CD4-positive, CD25-positive, alpha-beta regulatory T cell (primary cell): ENCODE measurements at regions not wholly inside any gene's neighbourhood (a gene's known extent, or its start where the extent isn't known, plus 50 kb on each side); places are given as distances from the start of the nearest gene placed in this dataset.
"Not testable (repeated sequence)": the region's sequence is repeated elsewhere in the genome, so short reads cannot be mapped to it uniquely, and the experiment has no call there.

Experiments
- ATAC-seq, 2 donors: fragments of 150-1000 bp; cut with Tn5 transposase; one replicate each; pipeline ENCODE4 v1.10.0; 2021; ENCODE audit warnings: low read depth in 2 of 2, moderate number of reproducible peaks in 2 of 2, moderate library complexity in 1 of 2
- DNase-seq, 3 donors: peaks; one replicate each; pipeline versions ENCODE4 v3.0.0 to v3.0.0-alpha.2; 2012 to 2022; ENCODE audit warnings: mixed read lengths in 1 of 3
- H3K27ac ChIP-seq: one replicate; pipeline ENCODE4 v1.7.0; 2013; ENCODE audit warnings: mild to moderate bottlenecking, low read length; ENCODE audit not compliant: insufficient read depth, poor library complexity, severe bottlenecking
- H3K27me3 ChIP-seq: one replicate; pipeline ENCODE4 v1.7.0; 2013; ENCODE audit warnings: low read length; ENCODE audit not compliant: control insufficient read depth, insufficient read depth
- H3K36me3 ChIP-seq: one replicate; pipeline ENCODE4 v1.7.0; 2013; ENCODE audit warnings: mild to moderate bottlenecking, low read length, moderate library complexity; ENCODE audit not compliant: control insufficient read depth, insufficient read depth
- H3K4me1 ChIP-seq: 2 replicates; pipeline ENCODE4 v1.7.0; 2013; ENCODE audit warnings: mild to moderate bottlenecking, low read length; ENCODE audit not compliant: insufficient read depth, control insufficient read depth, poor library complexity, severe bottlenecking
- H3K4me3 ChIP-seq: one replicate; pipeline ENCODE4 v1.7.0; 2013; ENCODE audit warnings: low read depth, mild to moderate bottlenecking, low read length, moderate library complexity
- H3K9me3 ChIP-seq, 2 experiments: 1 replicate in 1 of 2; 2 replicates in 1 of 2; pipeline ENCODE4 v1.7.0; 2013; ENCODE audit warnings: low read length in 2 of 2, mild to moderate bottlenecking in 1 of 2, moderate library complexity in 1 of 2; ENCODE audit not compliant: control insufficient read depth in 2 of 2
- H3K27ac Mint-ChIP-seq, 3 donors: one replicate each; pipeline ENCODE4 v1.8.0; 2020 to 2022; ENCODE audit warnings: mild to moderate bottlenecking in 3 of 3, mixed read lengths in 3 of 3, moderate library complexity in 2 of 3
- H3K27me3 Mint-ChIP-seq: one replicate; pipeline ENCODE4 v1.8.0; 2022; ENCODE audit warnings: mild to moderate bottlenecking, mixed read lengths
- H3K36me3 Mint-ChIP-seq: one replicate; pipeline ENCODE4 v1.8.0; 2020; ENCODE audit warnings: mixed read lengths
- H3K4me1 Mint-ChIP-seq, 4 donors: one replicate each; pipeline ENCODE4 v1.8.0; 2020 to 2022; ENCODE audit warnings: mixed read lengths in 4 of 4, mild to moderate bottlenecking in 1 of 4
- H3K4me3 Mint-ChIP-seq, 4 donors: one replicate each; pipeline ENCODE4 v1.8.0; 2020 to 2022; ENCODE audit warnings: mild to moderate bottlenecking in 4 of 4, mixed read lengths in 4 of 4, moderate library complexity in 3 of 4
- H3K9me3 Mint-ChIP-seq, 7 donors: one replicate each; pipeline ENCODE4 v1.8.0; 2020 to 2022; ENCODE audit warnings: mixed read lengths in 7 of 7, mild to moderate bottlenecking in 3 of 7, moderate library complexity in 2 of 7

DNA sequence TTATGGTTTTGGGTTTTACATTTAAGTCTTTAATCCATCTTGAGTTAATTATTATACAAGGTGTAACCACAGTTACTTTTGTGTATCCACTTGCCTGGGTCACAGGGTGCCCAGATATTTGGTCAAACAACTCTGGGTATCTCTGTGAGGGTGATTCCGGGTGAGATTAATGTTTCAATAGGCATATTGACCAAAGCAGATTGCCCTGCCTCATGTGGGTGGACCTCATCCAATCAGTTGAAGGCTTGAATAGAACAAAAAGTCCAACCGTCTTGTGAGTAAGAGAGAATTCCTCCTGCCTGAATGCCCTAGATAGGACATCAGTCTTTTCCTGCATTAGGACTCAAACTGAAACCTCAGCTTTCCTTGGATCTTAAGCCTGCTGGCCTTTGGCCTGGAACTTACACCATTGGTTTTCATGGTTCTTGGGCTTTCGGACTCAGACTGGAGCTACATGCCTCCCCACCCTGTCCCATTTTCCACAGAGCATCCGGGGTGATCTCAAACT is 68.9 kb upstream of the ST8SIA6 start:
- no peak for ATAC-seq
- no peak overlapping the region for H3K4me3 Mint-ChIP-seq
- no peak for DNase-seq
- H3K9me3 Mint-ChIP-seq: peaks cover 0 to 5% (median under 1%) of the 10 kb centered on the region in 7 donors
- Histone ChIP-seq H3K4me3 (no peak overlapping the region), H3K27me3 (peaks cover 2% of the 10 kb centered on the region), H3K36me3 (no peaks in the 10 kb centered on the region), H3K27ac (no peak overlapping the region), H3K9me3 (no peaks in the 10 kb centered on the region), H3K4me1 (no peaks in the 10 kb centered on the region)
- peaks cover 4% of the 10 kb centered on the region for H3K27me3 Mint-ChIP-seq
- H3K4me1 Mint-ChIP-seq: peaks cover 0 to 4% (median 0%) of the 10 kb centered on the region in 4 donors
- peak overlapping the region in 1 of 3 donors; percentile 23 for H3K27ac Mint-ChIP-seq
- peaks cover 3% of the 10 kb centered on the region for H3K36me3 Mint-ChIP-seq

DNA sequence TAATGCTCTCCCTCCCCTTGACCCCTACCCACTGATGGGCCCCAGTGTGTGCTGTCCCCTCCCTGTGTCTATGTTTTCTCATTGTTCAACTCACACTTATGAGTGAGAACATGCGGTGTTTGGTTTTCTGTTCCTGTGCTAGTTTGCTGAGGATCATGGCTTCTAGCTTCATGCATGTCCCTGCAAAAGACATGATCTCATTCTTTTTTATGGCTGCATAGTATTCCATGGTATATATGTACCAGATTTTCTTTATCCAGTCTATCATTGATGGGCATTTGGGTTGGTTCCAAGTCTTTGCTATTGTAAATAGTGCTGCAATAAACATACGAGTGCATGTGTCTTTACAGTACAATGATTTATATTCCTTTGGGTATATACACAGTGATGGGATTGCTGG is 67.9 kb upstream of the ST8SIA6 start:
- not testable (repeated sequence) for H3K27me3 Mint-ChIP-seq

DNA sequence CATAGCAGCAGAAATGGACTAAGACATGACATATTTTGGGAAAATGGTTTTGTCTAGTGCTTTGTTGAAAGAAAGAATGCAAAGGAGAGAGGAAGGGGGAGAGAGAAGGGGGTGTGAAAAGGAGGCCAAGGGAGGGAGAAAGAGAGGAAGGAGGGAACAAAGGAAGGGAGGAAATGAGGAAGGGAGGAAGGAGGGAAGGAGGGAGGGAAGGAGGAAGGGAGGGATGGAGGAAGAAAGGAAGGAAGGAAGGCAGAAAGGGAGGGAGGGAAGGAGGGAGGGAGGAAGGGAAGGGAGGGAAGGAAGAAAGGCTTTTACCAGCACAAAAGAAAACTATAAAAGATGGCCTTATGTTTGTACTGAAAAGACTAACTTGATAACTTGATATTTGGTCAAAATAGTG is 65.1 kb upstream of the ST8SIA6 start:
- Histone ChIP-seq H3K27me3 (peaks cover 2% of the 10 kb centered on the region), H3K4me3 (no peak overlapping the region), H3K4me1 (no peaks in the 10 kb centered on the region), H3K9me3 (no peaks in the 10 kb centered on the region), H3K36me3 (no peaks in the 10 kb centered on the region), H3K27ac (no peak overlapping the region)
- H3K27ac Mint-ChIP-seq: peak overlapping the region in 1 of 3 donors; percentile 86
- no peak overlapping the region for H3K4me3 Mint-ChIP-seq
- peaks cover 0 to 4% (median 0%) of the 10 kb centered on the region in 4 donors for H3K4me1 Mint-ChIP-seq
- DNase-seq (no peak), ATAC-seq (no peak)
- H3K36me3 Mint-ChIP-seq: peaks cover 3% of the 10 kb centered on the region
- peaks cover 4% of the 10 kb centered on the region for H3K27me3 Mint-ChIP-seq
- peaks cover 0 to 9% (median 4%) of the 10 kb centered on the region in 7 donors for H3K9me3 Mint-ChIP-seq

More for the DNA sequence above, 67.9 kb upstream of the ST8SIA6 start:
- not testable (repeated sequence) for ATAC-seq, H3K36me3 Mint-ChIP-seq, H3K36me3 ChIP-seq, H3K9me3 ChIP-seq, DNase-seq, H3K9me3 Mint-ChIP-seq, H3K27me3 ChIP-seq, H3K4me3 Mint-ChIP-seq, H3K4me3 ChIP-seq, H3K4me1 Mint-ChIP-seq, H3K27ac Mint-ChIP-seq, H3K4me1 ChIP-seq, H3K27ac ChIP-seq

DNA sequence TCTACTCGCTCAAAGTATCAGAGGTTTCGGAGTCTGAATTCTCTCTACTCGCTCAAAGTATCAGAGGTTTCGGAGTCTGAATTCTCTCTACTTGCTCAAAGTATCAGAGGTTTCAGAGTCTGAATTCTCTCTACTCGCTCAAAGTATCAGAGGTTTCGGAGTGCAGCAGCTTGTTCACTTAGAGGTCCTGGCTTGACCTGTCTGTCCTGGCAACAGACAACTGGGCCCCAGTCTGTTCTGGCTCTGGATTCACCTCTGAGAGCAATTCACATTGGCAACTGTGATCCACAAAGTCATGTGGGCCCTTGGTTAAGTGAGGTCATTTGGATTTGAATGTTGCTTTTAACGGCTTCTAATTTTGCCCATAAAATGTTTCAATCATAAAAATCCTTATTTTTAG is 63.9 kb upstream of the ST8SIA6 start:
- no peaks in the 10 kb centered on the region for H3K27me3 ChIP-seq
- no peak overlapping the region for H3K27ac ChIP-seq
- peaks cover 3% of the 10 kb centered on the region for H3K36me3 Mint-ChIP-seq
- H3K4me1 Mint-ChIP-seq: peaks cover 0 to 9% (median under 1%) of the 10 kb centered on the region in 4 donors
- H3K27me3 Mint-ChIP-seq: peaks cover 4% of the 10 kb centered on the region
- H3K4me3 Mint-ChIP-seq: no peak overlapping the region
- no peaks in the 10 kb centered on the region for H3K9me3 ChIP-seq
- ATAC-seq: no peak
- DNase-seq: no peak
- H3K4me1 ChIP-seq: no peaks in the 10 kb centered on the region
- no peak overlapping the region for H3K4me3 ChIP-seq
- peaks cover 0 to 9% (median 4%) of the 10 kb centered on the region in 7 donors for H3K9me3 Mint-ChIP-seq
- no peaks in the 10 kb centered on the region for H3K36me3 ChIP-seq
- no peak overlapping the region for H3K27ac Mint-ChIP-seq

DNA sequence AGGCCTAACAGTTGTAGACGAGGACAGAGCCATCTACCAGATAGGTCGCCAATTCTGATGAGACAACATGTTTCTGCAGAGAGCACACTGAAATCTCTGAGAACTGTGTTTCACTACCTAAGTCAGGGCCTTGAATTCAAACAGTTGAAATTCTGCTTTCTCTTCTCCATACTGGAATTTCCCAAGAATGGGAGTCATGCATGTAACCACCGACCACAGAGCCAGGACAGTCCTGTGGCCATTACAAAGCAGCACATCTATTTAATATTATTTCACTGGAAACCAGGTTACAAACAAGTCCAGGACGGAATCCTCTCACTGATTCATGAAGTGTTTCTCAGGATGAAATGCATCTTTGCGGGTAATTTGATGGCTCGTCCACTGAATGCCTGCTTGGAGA is 62.0 kb upstream of the ST8SIA6 start:
- Mint-ChIP-seq H3K4me1 (peaks cover 6 to 19% (median 15%) of the 10 kb centered on the region in 4 donors), H3K27ac (no peak overlapping the region), H3K4me3 (no peak overlapping the region), H3K9me3 (peaks cover 0 to 9% (median 1%) of the 10 kb centered on the region in 7 donors), H3K36me3 (no peaks in the 10 kb centered on the region), H3K27me3 (peaks cover 4% of the 10 kb centered on the region)
- no peak for ATAC-seq
- Histone ChIP-seq H3K4me1 (peaks cover 14% of the 10 kb centered on the region), H3K9me3 (no peaks in the 10 kb centered on the region), H3K27me3 (no peaks in the 10 kb centered on the region), H3K27ac (no peak overlapping the region), H3K36me3 (no peaks in the 10 kb centered on the region), H3K4me3 (no peak overlapping the region)
- no peak for DNase-seq

DNA sequence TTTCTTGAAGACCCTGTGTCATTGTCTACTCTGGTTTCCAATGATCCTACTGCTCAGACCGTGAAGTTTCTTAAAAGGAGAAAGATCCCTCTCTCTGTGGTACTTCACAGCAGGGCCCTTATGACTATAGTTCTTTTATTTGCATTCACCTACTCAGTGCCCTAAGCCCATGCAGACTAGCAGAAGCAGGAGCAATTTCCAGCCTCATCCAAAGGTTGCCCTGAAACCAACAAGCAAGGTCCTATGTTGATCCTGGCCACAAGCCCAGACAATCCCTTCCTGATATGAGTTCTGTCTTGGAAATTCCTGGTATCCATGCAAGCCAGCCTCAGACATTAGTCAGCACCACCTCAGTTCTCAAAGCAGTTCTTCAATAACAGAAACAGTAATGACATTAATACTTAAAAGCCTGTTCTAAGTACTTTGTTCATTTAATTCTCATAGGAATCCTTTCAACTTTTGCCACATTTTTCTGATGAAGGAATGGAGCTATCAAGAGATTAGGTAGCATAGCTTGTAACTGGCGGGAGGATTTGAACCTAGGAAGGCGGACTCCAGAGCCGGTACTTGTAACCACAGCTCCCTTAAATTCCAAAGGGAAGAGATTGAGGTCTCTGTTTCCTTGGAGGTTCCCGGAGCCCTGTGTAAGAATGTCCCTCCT is 58.1 kb upstream of the ST8SIA6 start:
- H3K9me3 ChIP-seq: no peaks in the 10 kb centered on the region
- H3K27ac ChIP-seq: peak overlapping the region; percentile 3
- no peak overlapping the region for H3K4me3 ChIP-seq
- no peaks in the 10 kb centered on the region for H3K27me3 Mint-ChIP-seq
- H3K27ac Mint-ChIP-seq: peak overlapping the region; percentile 29 to 79 (median 76)
- peak overlapping the region in 1 of 4 donors; percentile 47 for H3K4me3 Mint-ChIP-seq
- ATAC-seq (no peak), DNase-seq (no peak)
- peaks cover 0 to 18% (median 3%) of the 10 kb centered on the region in 7 donors for H3K9me3 Mint-ChIP-seq
- peaks cover 36% of the 10 kb centered on the region for H3K4me1 ChIP-seq
- peaks cover 25 to 56% (median 39%) of the 10 kb centered on the region in 4 donors for H3K4me1 Mint-ChIP-seq
- H3K27me3 ChIP-seq: no peaks in the 10 kb centered on the region
- no peaks in the 10 kb centered on the region for H3K36me3 Mint-ChIP-seq
- H3K36me3 ChIP-seq: no peaks in the 10 kb centered on the region

DNA sequence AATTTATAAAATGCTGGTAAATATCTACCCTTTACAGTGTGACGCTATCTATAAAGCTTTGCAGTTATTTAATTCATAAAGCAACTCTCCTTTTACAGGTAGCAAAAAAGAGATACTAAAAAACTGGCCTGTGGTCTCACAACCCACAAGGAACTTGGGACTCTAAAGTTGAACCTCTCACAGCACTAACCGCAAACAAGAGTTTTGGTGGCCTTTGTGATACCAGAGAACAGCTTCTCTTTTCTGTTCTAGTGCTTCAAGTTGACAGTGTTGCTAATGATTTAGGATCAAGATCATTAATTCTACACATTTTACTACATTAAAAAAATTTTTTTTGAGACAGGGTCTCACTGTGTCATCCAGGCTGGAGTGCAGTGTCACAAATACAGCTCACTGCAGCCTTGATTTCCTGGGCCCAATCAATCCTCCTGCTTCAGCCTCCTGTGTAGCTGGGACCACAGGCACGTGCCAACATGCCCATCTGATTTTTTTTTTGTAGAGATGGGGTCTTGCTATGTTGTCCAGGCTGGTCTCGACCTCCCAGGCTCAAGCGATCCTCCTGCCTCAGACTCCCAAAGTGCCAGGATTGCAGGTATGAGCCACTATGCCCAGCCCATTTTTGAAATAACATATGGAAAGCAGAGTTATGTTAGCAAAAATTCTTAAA is 56.0 kb upstream of the ST8SIA6 start:
- DNase-seq: peak in 2 of 3 donors; percentile 8 to 38
- Mint-ChIP-seq H3K36me3 (no peaks in the 10 kb centered on the region), H3K4me3 (peak overlapping the region in 2 of 4 donors; percentile 25 to 58), H3K9me3 (peaks cover 0 to 13% (median 3%) of the 10 kb centered on the region in 7 donors), H3K4me1 (peaks cover 26 to 76% (median 56%) of the 10 kb centered on the region in 4 donors), H3K27ac (peak overlapping the region; percentile 59 to 85 (median 71)), H3K27me3 (no peaks in the 10 kb centered on the region)
- H3K36me3 ChIP-seq: no peaks in the 10 kb centered on the region
- no peaks in the 10 kb centered on the region for H3K9me3 ChIP-seq
- H3K4me3 ChIP-seq: peak overlapping the region; percentile 48
- ATAC-seq: no peak
- peak overlapping the region; percentile 68 for H3K27ac ChIP-seq
- no peaks in the 10 kb centered on the region for H3K27me3 ChIP-seq
- H3K4me1 ChIP-seq: peaks cover 55% of the 10 kb centered on the region
